HG03521 (cell line): ENCODE measurements at regions not wholly inside any gene's neighbourhood (a gene's known extent, or its start where the extent isn't known, plus 50 kb on each side); places are given as distances from the start of the nearest gene placed in this dataset.
"Not testable (repeated sequence)": the region's sequence is repeated elsewhere in the genome, so short reads cannot be mapped to it uniquely, and the experiment has no call there.

Source experiments
- ATAC-seq: cut with Tn5 transposase; IDR thresholded peaks from one replicate; pipeline ENCODE4 v1.9.1; 2021; ENCODE audit warnings: mild to moderate bottlenecking, moderate library complexity; ENCODE audit not compliant: unreplicated experiment

DNA sequence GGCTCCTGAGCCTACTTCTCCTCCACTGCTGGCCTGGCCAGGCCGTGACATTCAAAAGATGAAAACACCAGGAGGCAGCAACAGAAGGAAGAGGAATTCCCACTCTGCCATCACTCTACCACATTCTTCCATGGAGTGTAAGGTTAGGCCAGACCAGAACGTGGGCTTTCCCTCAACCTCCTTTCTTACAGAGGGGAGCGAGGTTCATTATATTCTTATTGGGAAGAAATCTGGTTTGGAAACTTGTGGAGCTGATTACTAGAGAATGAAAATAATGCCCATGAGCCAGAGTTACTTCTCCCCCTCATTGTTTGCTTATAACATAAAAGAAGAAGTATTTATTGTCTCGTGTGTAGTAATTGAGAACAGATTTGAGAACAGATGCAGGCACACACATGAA, 136.3 kb upstream of the BASP1 start:
- ATAC-seq, result no peak

GRCh38 chr5:17083276-17083675, 134.2 kb upstream of the BASP1 start:
- ATAC-seq, result not testable (repeated sequence)

DNA sequence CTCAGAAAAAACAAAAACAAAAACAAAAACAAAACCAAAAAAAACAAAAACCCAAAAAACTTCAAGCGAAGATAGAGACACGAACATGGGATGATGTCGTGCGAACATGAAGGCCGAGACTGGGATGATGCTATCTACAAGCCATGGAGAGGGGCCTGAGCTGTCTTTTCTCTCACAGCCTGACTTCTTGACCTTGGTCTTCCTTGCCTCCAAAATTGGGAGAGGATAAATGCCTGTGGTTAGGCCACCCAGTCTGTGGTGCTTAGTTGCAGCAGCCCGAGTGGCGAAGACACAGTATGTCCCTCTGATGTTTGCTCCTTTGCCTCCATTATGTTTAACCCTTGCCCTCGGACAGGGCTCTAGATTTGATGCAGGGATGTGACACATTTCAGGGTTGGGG, 130.4 kb upstream of the BASP1 start:
- no peak for ATAC-seq

DNA sequence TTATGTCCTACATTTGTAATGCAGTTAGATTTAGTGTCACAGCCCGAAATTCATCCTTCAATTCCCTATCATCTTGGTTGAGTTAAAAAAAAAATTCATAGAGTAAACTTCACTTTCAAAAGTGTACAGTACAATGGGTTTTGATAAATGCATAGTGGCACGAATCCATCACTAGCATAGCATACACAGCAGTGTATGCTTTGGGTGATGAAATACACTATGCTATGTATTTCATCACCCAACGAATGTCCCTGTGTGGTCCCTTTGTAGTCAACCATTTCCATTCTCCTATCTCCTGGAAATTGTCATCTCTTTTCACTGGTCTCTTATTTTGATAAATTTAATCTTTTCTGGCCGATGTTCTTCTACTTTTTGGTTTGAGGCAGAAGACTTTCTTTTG, 129.4 kb upstream of the BASP1 start:
- no peak for ATAC-seq

DNA sequence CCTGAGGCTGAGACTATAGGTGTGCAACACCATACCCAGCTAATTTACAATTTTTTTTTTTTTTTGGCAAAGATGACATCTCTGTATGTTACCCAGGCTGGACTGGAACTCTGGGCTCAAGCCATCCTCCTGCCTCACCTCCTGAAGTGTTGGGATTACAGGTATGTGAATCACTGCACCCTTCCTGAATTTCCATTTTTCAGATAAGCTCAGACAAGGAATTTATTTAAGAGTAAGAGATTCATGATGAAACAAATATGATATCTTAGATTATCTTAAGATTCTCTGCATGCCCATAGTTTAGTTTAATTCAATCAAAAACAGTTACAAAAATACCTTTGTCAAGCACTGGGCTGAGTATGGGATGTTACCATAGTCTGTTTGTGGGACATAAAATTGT, 128.4 kb upstream of the BASP1 start:
- ATAC-seq, result no peak

DNA sequence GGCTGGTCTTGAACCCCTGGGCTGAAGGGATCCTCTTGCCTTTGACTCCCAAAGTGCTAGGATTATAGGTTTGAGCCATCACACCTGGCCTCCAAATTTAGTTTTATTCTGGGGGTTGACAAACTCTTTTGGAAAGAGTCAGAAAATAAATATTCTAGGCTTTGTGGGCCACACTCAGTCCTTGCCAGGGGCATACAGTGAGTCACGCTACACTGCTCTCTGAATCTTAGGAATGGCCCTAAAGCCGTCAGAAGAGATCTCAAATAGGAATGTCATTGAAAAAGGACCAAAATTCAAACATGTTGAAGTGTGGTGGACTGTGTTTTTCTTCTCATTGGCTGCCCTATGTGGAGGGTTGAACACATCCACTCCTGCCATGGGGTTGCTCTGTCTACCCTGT, 127.7 kb upstream of the BASP1 start:
- no peak for ATAC-seq

DNA sequence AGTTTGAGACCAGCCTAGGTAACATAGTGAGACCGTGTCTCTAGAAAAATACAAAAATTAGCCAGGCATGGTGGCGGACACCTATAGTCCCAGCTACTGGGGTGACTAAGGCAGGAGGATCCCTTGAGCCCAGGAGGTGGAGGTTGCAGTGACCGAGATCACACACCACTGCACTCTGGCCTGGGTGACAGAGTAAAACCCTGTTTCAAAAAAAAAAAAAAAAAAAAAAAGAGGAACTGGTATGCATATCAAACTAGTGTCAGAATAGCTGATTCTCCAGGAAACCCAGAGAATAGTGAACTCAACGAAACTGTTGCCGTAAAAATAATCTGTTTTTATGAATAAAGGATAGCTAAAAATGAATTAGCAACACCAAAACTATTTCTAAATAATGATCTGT, 126.6 kb upstream of the BASP1 start:
- no peak for ATAC-seq

GRCh38 chr5:17094830-17095229, 122.6 kb upstream of the BASP1 start:
- no peak for ATAC-seq

- no peak for ATAC-seq
These were observed 120.3 kb upstream of the BASP1 start for GRCh38 chr5:17096952-17097695.

DNA sequence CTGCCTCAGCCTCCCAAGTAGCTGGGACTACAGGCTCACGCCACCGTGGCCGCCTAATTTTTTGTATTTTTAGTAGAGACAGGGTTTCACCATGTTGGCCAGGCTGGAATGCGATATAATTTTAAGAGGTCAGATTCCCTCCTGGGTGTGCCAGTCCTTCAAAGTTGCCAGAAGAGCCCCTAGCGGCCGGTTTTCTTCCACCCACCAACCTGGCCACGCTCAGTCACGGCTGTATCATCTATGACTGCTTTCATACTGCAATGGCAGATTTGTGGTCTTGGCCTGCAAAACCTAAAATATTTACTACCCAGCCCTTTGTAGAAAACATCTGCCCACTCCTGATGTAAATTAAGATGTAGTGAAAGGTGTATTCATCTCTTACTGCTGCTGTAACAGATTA, 117.5 kb upstream of the BASP1 start:
- no peak for ATAC-seq

- no peak for ATAC-seq
These were observed 114.0 kb upstream of the BASP1 start for GRCh38 chr5:17103461-17103860.

- no peak for ATAC-seq
These were observed 111.5 kb upstream of the BASP1 start for GRCh38 chr5:17105744-17106418.

- ATAC-seq, result no peak
These were observed 110.9 kb upstream of the BASP1 start for GRCh38 chr5:17106521-17106920.

GRCh38 chr5:17112091-17112716, 105.2 kb upstream of the BASP1 start:
- ATAC-seq, result not testable (repeated sequence)

- no peak for ATAC-seq
These were observed 104.1 kb upstream of the BASP1 start for GRCh38 chr5:17113174-17113958.

- no peak for ATAC-seq
These were observed 103.2 kb upstream of the BASP1 start for GRCh38 chr5:17114233-17114632.

DNA sequence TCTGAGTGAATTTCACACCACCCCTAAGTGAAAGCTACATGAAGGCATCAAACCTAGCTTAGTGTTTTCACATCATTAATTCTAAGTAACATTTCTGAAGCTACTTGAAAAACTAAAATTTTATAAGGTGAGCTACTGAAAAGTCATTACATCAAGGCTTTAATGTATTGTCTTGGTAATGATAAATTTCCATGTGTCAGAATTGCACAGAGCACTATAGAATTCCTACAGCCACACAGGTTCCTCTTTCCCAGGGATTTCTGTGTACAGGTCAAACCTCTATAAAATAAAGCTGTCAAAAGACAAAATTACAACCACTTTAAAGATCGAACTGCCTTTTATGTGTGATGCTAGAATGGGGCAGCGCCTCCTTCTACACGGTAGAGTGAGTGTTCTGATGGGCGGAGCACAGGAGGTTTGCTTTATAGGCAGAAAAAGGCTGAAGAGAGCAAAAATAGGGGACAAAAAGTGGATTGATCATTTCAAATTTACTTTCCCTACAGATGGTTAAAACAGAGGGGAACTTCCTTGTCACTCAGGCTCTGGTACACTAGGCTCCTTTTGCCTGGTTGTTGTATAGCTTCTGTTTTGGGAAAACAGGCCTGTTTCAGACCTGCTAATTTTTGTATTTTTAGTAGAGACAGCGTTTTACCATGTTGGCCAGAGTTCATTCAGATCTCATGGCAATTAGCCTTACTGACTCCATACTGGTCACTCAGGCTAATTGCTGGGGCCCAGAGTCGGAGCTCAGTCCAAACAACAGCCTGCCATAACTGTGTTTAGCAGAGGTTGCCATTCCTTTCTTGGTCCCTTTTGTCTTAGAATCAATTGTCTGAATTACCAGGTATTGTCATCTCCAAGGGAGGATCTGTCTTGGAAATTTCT, 102.5 kb upstream of the BASP1 start:
- no peak for ATAC-seq

DNA sequence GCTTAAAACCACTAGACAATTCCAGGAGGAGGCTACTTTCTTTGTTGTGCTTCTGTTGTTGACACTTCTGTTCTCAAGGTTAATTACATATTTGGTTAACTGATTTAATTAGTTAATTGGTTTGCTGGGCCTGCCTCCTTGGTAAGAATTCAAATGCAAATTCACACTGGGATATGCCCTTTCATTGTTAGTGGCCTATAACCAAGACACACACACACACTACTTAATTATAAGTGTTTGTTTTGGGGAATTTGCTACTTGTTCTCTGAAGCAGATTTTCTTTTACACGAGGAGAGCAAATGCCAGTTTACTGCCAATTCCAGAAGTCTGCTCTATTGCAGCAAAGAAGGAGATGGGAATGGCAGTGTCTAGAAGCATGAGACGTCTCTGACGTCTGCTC, 101.6 kb upstream of the BASP1 start:
- ATAC-seq, result no peak

DNA sequence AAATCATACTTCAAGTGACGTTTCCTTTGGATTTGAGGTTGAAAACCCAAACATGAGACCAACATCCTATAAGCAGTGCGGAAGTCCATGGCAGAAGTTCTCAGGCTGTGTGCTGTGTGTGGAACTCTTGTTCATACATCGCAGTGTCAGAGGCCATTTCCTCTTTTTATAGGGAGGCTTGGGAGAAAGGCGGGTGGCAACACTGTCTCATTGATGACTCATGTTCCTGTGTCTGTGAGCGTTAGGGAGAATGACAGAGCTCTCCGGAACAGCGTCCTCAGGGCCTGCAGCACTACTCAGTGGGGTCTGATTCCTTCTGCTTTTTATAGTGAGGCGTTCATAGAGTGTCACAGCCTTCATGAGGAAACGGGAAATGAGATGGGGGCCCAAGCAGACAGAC, 98.8 kb upstream of the BASP1 start:
- ATAC-seq, result no peak

- no peak for ATAC-seq
These were observed 97.2 kb upstream of the BASP1 start for GRCh38 chr5:17120209-17120608.
